Stomach (tissue), 8 donors: ENCODE measurements at regions not wholly inside any gene's neighbourhood (a gene's known extent, or its start where the extent isn't known, plus 50 kb on each side); places are given as distances from the start of the nearest gene placed in this dataset.

Experiments
- DNase-seq, 2 donors: peaks; one replicate each; pipeline versions ENCODE4 v3.0.0 to v3.0.0-alpha.2; 2013 to 2019
- H3K27ac ChIP-seq, 5 donors: fragments of 200-600 bp in 4 of 5; sonication (generic) in 4 of 5; one replicate each; pipeline ENCODE4 v1.5.1; 2013 to 2019; ENCODE audit warnings: mild to moderate bottlenecking in 1 of 5, moderate library complexity in 1 of 5
- H3K27me3 ChIP-seq, 3 donors: fragments of 200-600 bp; sonication (generic); one replicate each; pipeline ENCODE4 v1.5.1; 2017 to 2019; ENCODE audit warnings: mixed run types in 1 of 3
- H3K36me3 ChIP-seq, 4 donors: fragments of 200-600 bp; sonication (generic); 1 replicate in 3 of 4; 2 replicates in 1 of 4; pipeline ENCODE4 v1.5.1; 2016 to 2019
- H3K4me1 ChIP-seq, 4 donors: fragments of 200-600 bp; sonication (generic); one replicate each; pipeline ENCODE4 v1.5.1; 2016 to 2019
- H3K4me3 ChIP-seq, 4 donors: fragments of 200-600 bp; sonication (generic) in 3 of 4; one replicate each; pipeline ENCODE4 v1.5.1; 2016 to 2019; ENCODE audit warnings: mild to moderate bottlenecking in 1 of 4
- H3K9me3 ChIP-seq, 4 donors: fragments of 200-600 bp; sonication (generic); one replicate each; pipeline ENCODE4 v1.5.1; 2016 to 2019
- EP300 ChIP-seq: sonication (generic); formaldehyde crosslinking; IDR thresholded peaks from one replicate; pipeline ENCODE4 v1.6.1; 2017; ENCODE audit warnings: antibody characterized with exemption
- POLR2A ChIP-seq, 4 donors: fragments of 450-650 bp; IDR thresholded peaks; one replicate each; pipeline ENCODE4 v1.6.1; 2016; ENCODE audit warnings: antibody characterized with exemption in 4 of 4, control low read depth in 2 of 4, mild to moderate bottlenecking in 1 of 4, moderate library complexity in 1 of 4
- POLR2AphosphoS5 ChIP-seq, 3 donors: sonication (generic); formaldehyde crosslinking; IDR thresholded peaks; one replicate each; pipeline ENCODE4 v1.6.1; 2016; ENCODE audit warnings: antibody characterized with exemption in 3 of 3
- WGBS, 5 donors: extraction: QIAGEN DNeasy Blood & Tissue Kit in 3 of 5; methylation state at CpG; one replicate each; pipeline versions ENCODE4 v1.1.5 to v1.1.7; 2013 to 2018; 5-methylcytosine and 5-hydroxymethylcytosine counted together
- intact Hi-C: fragments of 100-400 bp; cut with DNase I; formaldehyde crosslinking; loops from one replicate; pipeline ENCODE4 v1.15.1; 2023; ENCODE audit warnings: low total_unique reads
- TF ChIP-seq, protein P1 (sequence below), 7 experiments: fragments of 450-650 bp in 4 of 7; fragments of 200-600 bp in 3 of 7; sonication (generic) in 3 of 7; IDR thresholded peaks; one replicate each; pipeline ENCODE4 v1.5.1; 2016 to 2019; ENCODE audit warnings: antibody characterized with exemption in 7 of 7, control low read depth in 2 of 7, mild to moderate bottlenecking in 1 of 7
- donor health status: healthy with polysubstance abuse.
- donor health status: Bipolar disorder and iron deficiency.
- donor health status: healthy.

DNA sequence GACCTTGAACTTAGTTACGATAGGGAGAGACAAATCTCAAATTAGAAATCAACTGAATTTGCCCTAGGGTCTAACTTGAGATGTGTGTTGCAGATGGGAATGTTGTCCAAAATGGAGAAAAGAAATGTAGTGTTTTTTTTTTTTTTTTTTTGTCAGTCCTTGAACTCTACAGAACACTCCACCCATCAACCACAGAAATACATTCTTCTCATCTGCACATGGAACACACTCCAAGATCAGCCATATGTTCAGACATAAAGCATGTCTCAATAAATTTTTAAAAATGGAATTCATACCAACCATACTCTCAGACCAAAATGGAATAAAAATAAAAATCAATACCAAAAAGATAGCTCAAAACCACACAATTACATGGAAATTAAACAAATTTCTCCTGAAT, 526.5 kb downstream of the FBXO15 start:
- H3K4me3 ChIP-seq = no peak overlapping the region
- H3K27ac ChIP-seq = no peak overlapping the region
- H3K4me1 ChIP-seq = no peaks in the 10 kb centered on the region
- no peaks in the 10 kb centered on the region for H3K27me3 ChIP-seq
- intact Hi-C loops = no loop called here
- TF ChIP-seq EP300 (no peak), POLR2AphosphoS5 (IDR thresholded peaks at IDR 0.05) (no peak), POLR2A (IDR thresholded peaks at IDR 0.05) (no peak)
- TF ChIP-seq, protein P1, sequence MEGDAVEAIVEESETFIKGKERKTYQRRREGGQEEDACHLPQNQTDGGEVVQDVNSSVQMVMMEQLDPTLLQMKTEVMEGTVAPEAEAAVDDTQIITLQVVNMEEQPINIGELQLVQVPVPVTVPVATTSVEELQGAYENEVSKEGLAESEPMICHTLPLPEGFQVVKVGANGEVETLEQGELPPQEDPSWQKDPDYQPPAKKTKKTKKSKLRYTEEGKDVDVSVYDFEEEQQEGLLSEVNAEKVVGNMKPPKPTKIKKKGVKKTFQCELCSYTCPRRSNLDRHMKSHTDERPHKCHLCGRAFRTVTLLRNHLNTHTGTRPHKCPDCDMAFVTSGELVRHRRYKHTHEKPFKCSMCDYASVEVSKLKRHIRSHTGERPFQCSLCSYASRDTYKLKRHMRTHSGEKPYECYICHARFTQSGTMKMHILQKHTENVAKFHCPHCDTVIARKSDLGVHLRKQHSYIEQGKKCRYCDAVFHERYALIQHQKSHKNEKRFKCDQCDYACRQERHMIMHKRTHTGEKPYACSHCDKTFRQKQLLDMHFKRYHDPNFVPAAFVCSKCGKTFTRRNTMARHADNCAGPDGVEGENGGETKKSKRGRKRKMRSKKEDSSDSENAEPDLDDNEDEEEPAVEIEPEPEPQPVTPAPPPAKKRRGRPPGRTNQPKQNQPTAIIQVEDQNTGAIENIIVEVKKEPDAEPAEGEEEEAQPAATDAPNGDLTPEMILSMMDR (IDR thresholded peaks at IDR 0.05) = no peak
- H3K9me3 ChIP-seq = no peaks in the 10 kb centered on the region
- WGBS, 5 donors = 61 to 82% (median 79%) methylated on average over 1 of the region's 1 CpG
- DNase-seq = no peak
- no peaks in the 10 kb centered on the region for H3K36me3 ChIP-seq

DNA sequence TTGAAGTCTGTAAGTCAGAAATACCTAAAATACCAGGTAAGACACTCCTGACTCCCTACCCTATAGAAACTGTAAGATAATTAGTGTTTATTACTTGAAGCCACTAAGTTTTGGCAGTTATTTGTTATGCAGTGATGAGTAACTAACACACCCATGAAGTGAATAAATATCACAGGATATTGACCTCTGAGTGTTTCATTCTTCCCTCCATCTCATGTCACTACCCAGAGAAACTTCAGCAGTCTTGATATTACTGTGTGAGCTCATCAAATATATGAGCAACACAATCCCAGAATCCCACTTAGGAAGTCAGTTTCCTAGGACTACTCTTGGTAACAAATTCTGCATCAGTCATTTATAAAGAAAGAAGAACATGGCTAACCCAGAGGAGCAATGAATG, 529.7 kb downstream of the FBXO15 start:
- Histone ChIP-seq H3K27ac (no peak overlapping the region), H3K4me1 (no peaks in the 10 kb centered on the region), H3K36me3 (no peaks in the 10 kb centered on the region), H3K9me3 (no peaks in the 10 kb centered on the region), H3K4me3 (no peak overlapping the region), H3K27me3 (no peaks in the 10 kb centered on the region)
- TF ChIP-seq EP300 (no peak), POLR2AphosphoS5 (IDR thresholded peaks at IDR 0.05) (no peak), POLR2A (IDR thresholded peaks at IDR 0.05) (no peak)
- TF ChIP-seq, protein P1 (IDR thresholded peaks at IDR 0.05) = no peak
- no peak for DNase-seq
- intact Hi-C loops = no loop called here

GRCh38 chr18:73615506-73615905, 532.1 kb downstream of the FBXO15 start:
- no peak overlapping the region for H3K27ac ChIP-seq
- no peaks in the 10 kb centered on the region for H3K27me3 ChIP-seq
- no peak for TF ChIP-seq POLR2AphosphoS5 (IDR thresholded peaks at IDR 0.05)
- TF ChIP-seq EP300 = no peak
- TF ChIP-seq POLR2A (IDR thresholded peaks at IDR 0.05) = no peak
- TF ChIP-seq, protein P1 (IDR thresholded peaks at IDR 0.05) = no peak
- no peak for DNase-seq
- no peaks in the 10 kb centered on the region for H3K36me3 ChIP-seq
- no peaks in the 10 kb centered on the region for H3K9me3 ChIP-seq
- H3K4me1 ChIP-seq = no peaks in the 10 kb centered on the region
- intact Hi-C loops = no loop called here
- 55 to 94% (median 86%) methylated on average over 3 of the region's 3 CpGs for WGBS, 5 donors
- no peak overlapping the region for H3K4me3 ChIP-seq

DNA sequence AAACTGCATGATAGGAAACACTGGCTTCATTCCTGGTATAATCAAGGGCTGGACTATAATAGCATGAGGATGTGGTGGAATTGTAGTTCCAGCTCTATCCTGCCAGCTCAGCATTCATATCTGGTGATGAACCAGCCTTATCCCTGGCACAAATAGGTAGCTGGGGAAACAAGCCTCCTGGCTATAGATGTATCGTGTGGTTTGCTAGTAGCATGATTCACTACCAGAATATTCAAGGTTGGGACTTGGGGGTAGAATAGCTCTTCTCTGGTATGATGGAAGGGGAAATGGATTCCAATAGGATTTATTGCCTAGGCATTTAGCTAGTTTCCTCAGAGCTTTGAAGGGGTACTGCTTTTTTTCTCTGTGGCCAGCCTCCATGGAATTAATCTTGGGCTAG, 532.8 kb downstream of the FBXO15 start:
- intact Hi-C loops = no loop called here
- DNase-seq = no peak
- no peaks in the 10 kb centered on the region for H3K27me3 ChIP-seq
- 75 to 94% (median 89%) methylated on average over 1 of the region's 1 CpG for WGBS, 5 donors
- no peak overlapping the region for H3K27ac ChIP-seq
- no peaks in the 10 kb centered on the region for H3K4me1 ChIP-seq
- H3K4me3 ChIP-seq = no peak overlapping the region
- TF ChIP-seq POLR2AphosphoS5 (IDR thresholded peaks at IDR 0.05) (no peak), EP300 (no peak), POLR2A (IDR thresholded peaks at IDR 0.05) (no peak)
- TF ChIP-seq, protein P1 (IDR thresholded peaks at IDR 0.05) = no peak
- no peaks in the 10 kb centered on the region for H3K36me3 ChIP-seq
- no peaks in the 10 kb centered on the region for H3K9me3 ChIP-seq
